H1 (cell line): ENCODE measurements at regions not wholly inside any gene's neighbourhood (a gene's known extent, or its start where the extent isn't known, plus 50 kb on each side); places are given as distances from the start of the nearest gene placed in this dataset.
A peak's percentile ranks its signal among the peaks of the same experiment; 100 is the strongest.

ENCODE experiments used
- CTCF ChIA-PET: fragments of 300-600 bp; sonication (Branson Sonifier 250); formaldehyde crosslinking; loops from one replicate; lab custom pipeline; 2021; ENCODE audit not compliant: partially characterized antibody; lab: Charles Lee
- POLR2A ChIA-PET: fragments of 300-600 bp; sonication (Branson Sonifier 250); formaldehyde crosslinking; loops from one replicate; lab custom pipeline; 2021; ENCODE audit warnings: inconsistent platforms; ENCODE audit not compliant: partially characterized antibody; lab: Charles Lee
- DNase-seq, 2 experiments: peaks; one replicate each; pipeline versions ENCODE4 v3.0.0 to v3.0.0-alpha.2; 2010 to 2022; ENCODE audit warnings: low spot score in 2 of 2, low read depth in 1 of 2, mixed read lengths in 1 of 2
- FAIRE-seq: peaks from 2 replicates; lab custom pipeline; 2011; peaks lifted over from hg19 to GRCh38; lab: Jason Lieb, UNC
- H2AFZ ChIP-seq: 2 replicates; pipeline ENCODE4 v1.8.1; 2012; ENCODE audit warnings: low read length, inconsistent platforms
- H2AK5ac ChIP-seq: 2 replicates; pipeline ENCODE4 v1.6.1; 2013; ENCODE audit warnings: low read depth, low read length
- H2BK120ac ChIP-seq: replicated peaks from 2 replicates; pipeline ENCODE3; 2013; ENCODE audit warnings: low read depth, low read length, inconsistent platforms
- H2BK12ac ChIP-seq: 2 replicates; pipeline ENCODE4 v1.6.1; 2013; ENCODE audit warnings: low read depth, low read length
- H2BK15ac ChIP-seq: 2 replicates; pipeline ENCODE4 v1.6.1; 2013; ENCODE audit warnings: low read length
- H2BK20ac ChIP-seq: 2 replicates; pipeline ENCODE4 v1.6.1; 2013; ENCODE audit warnings: low read length
- H2BK5ac ChIP-seq: 2 replicates; pipeline ENCODE4 v1.6.1; 2013; ENCODE audit warnings: low read depth, low read length
- H3K14ac ChIP-seq: 2 replicates; pipeline ENCODE4 v1.6.1; 2013; ENCODE audit warnings: inconsistent platforms; ENCODE audit not compliant: insufficient read length
- H3K18ac ChIP-seq: 2 replicates; pipeline ENCODE4 v1.6.1; 2013; ENCODE audit warnings: low read length; ENCODE audit errors: extremely low read depth
- H3K23ac ChIP-seq: 2 replicates; pipeline ENCODE4 v1.6.1; 2013; ENCODE audit warnings: inconsistent platforms; ENCODE audit not compliant: insufficient read length
- H3K23me2 ChIP-seq: 2 replicates; pipeline ENCODE4 v1.6.1; 2013; ENCODE audit warnings: low read depth, low read length
- H3K27ac ChIP-seq: 2 replicates; pipeline ENCODE4 v1.6.1; 2011; ENCODE audit warnings: low read depth, low read length, inconsistent platforms
- H3K27me3 ChIP-seq, 4 experiments: replicated peaks in 1 of 4; 1 replicate in 1 of 4; 2 replicates in 3 of 4; pipeline versions ENCODE4 v1.6.1 to v1.8.1; 2011 to 2013; ENCODE audit warnings: low read length in 3 of 4, mild to moderate bottlenecking in 3 of 4, inconsistent platforms in 2 of 4, mixed read lengths in 2 of 4, moderate library complexity in 1 of 4; ENCODE audit not compliant: control insufficient read depth in 3 of 4, insufficient read depth in 3 of 4; ENCODE audit errors: extremely low read depth in 1 of 4
- H3K36me3 ChIP-seq, 4 experiments: 2 replicates each; pipeline versions ENCODE4 v1.6.1 to v1.8.1; 2011 to 2013; ENCODE audit warnings: mild to moderate bottlenecking in 4 of 4, low read length in 3 of 4, moderate library complexity in 2 of 4, control low read depth in 1 of 4, inconsistent platforms in 1 of 4; ENCODE audit not compliant: insufficient read depth in 4 of 4, control insufficient read depth in 2 of 4
- H3K4ac ChIP-seq: replicated peaks from 2 replicates; pipeline ENCODE3; 2013; ENCODE audit warnings: low read length, low read depth, mixed read lengths, inconsistent platforms; ENCODE audit not compliant: insufficient read length
- H3K4me1 ChIP-seq, 4 experiments: replicated peaks in 1 of 4; 1 replicate in 1 of 4; 2 replicates in 3 of 4; pipeline versions ENCODE4 v1.6.1 to v1.8.1; 2011 to 2013; ENCODE audit warnings: low read length in 3 of 4, inconsistent platforms in 2 of 4, mixed read lengths in 1 of 4; ENCODE audit not compliant: insufficient read depth in 4 of 4, control insufficient read depth in 3 of 4
- H3K4me2 ChIP-seq, 2 experiments: 2 replicates each; pipeline versions ENCODE4 v1.6.1 to v1.8.1; 2011 to 2013; ENCODE audit warnings: low read depth in 2 of 2, low read length in 2 of 2, control low read depth in 1 of 2, inconsistent platforms in 1 of 2, mild to moderate bottlenecking in 1 of 2; ENCODE audit not compliant: insufficient read depth in 1 of 2
- H3K4me3 ChIP-seq, 4 experiments: fragments of 200-600, 300-600 bp in 1 of 4; sonication (generic), shearing (Covaris generic), sonication (Bioruptor Twin) in 1 of 4; 2 replicates each; pipeline versions ENCODE4 v1.5.1 to v1.8.1; 2011 to 2016; ENCODE audit warnings: low read length in 4 of 4, low read depth in 3 of 4, control low read depth in 2 of 4, inconsistent platforms in 2 of 4, mild to moderate bottlenecking in 2 of 4, mixed read lengths in 1 of 4, moderate library complexity in 1 of 4; ENCODE audit not compliant: insufficient read depth in 2 of 4; ENCODE audit errors: extremely low read depth in 1 of 4
- H3K56ac ChIP-seq: replicated peaks from 2 replicates; pipeline ENCODE3; 2013; ENCODE audit warnings: low read depth, mild to moderate bottlenecking, mixed read lengths, low read length, inconsistent platforms; ENCODE audit not compliant: insufficient read length
- H3K79me1 ChIP-seq: 2 replicates; pipeline ENCODE4 v1.6.1; 2013; ENCODE audit warnings: low read depth, low read length, control low read depth
- H3K79me2 ChIP-seq, 2 experiments: 2 replicates each; pipeline versions ENCODE4 v1.6.1 to v1.8.1; 2012 to 2013; ENCODE audit warnings: low read length in 2 of 2, mild to moderate bottlenecking in 2 of 2, inconsistent platforms in 1 of 2; ENCODE audit not compliant: insufficient read depth in 2 of 2, control insufficient read depth in 1 of 2
- H3K9ac ChIP-seq, 4 experiments: replicated peaks in 1 of 4; 1 replicate in 1 of 4; 2 replicates in 3 of 4; pipeline versions ENCODE4 v1.6.1 to v1.8.1; 2011 to 2013; ENCODE audit warnings: low read depth in 3 of 4, low read length in 3 of 4, control low read depth in 2 of 4, mild to moderate bottlenecking in 2 of 4, moderate library complexity in 2 of 4, inconsistent platforms in 1 of 4; ENCODE audit errors: extremely low read depth in 1 of 4
- H3K9me3 ChIP-seq, 2 experiments: 2 replicates each; pipeline versions ENCODE4 v1.6.1 to v1.8.1; 2012 to 2013; ENCODE audit warnings: mild to moderate bottlenecking in 2 of 2, moderate library complexity in 2 of 2, control low read depth in 1 of 2, inconsistent platforms in 1 of 2, low read depth in 1 of 2, low read length in 1 of 2, mixed read lengths in 1 of 2; ENCODE audit not compliant: insufficient read depth in 2 of 2
- H4K20me1 ChIP-seq, 2 experiments: replicated peaks in 1 of 2; 2 replicates each; pipeline versions ENCODE3 to v1.8.1; 2011 to 2013; ENCODE audit warnings: inconsistent platforms in 2 of 2, low read length in 2 of 2, mild to moderate bottlenecking in 1 of 2; ENCODE audit not compliant: insufficient read depth in 2 of 2, control insufficient read depth in 1 of 2
- H4K5ac ChIP-seq: 2 replicates; pipeline ENCODE4 v1.6.1; 2013; ENCODE audit warnings: low read length, low read depth, mixed read lengths, inconsistent platforms; ENCODE audit not compliant: insufficient read length
- H4K8ac ChIP-seq: 2 replicates; pipeline ENCODE4 v1.8.0; 2013; ENCODE audit warnings: mild to moderate bottlenecking, moderate library complexity, low read length, inconsistent platforms; ENCODE audit not compliant: insufficient read depth; ENCODE audit errors: extremely low read depth
- H4K91ac ChIP-seq: replicated peaks from 2 replicates; pipeline ENCODE3; 2013; ENCODE audit warnings: low read length, mixed read lengths, inconsistent platforms; ENCODE audit not compliant: insufficient read length
- E2F6 ChIP-seq: IDR thresholded peaks from 2 replicates; pipeline ENCODE4 v1.6.1; 2012; ENCODE audit warnings: inconsistent platforms
- EZH2 ChIP-seq: fragments of 200-600 bp; sonication (generic); IDR thresholded peaks from 2 replicates; pipeline ENCODE4 v1.7.1; 2012; ENCODE audit warnings: low read depth, mild to moderate bottlenecking, moderate library complexity, low read length, inconsistent platforms; ENCODE audit not compliant: severe bottlenecking
- HDAC6 ChIP-seq: IDR thresholded peaks from one replicate; pipeline ENCODE4 v1.7.1; 2012; ENCODE audit warnings: low read depth, mild to moderate bottlenecking, inconsistent platforms, low read length, moderate library complexity
- PHF8 ChIP-seq: fragments of 200-600 bp; sonication (generic); conservative IDR thresholded peaks from 2 replicates; pipeline ENCODE4 v1.7.1; 2012; ENCODE audit warnings: low read depth, mild to moderate bottlenecking, inconsistent platforms, low read length, moderate library complexity
- RXRA ChIP-seq: IDR thresholded peaks from 2 replicates; pipeline ENCODE4 v1.6.1; 2011; ENCODE audit warnings: low read depth, mild to moderate bottlenecking, low read length, moderate library complexity; ENCODE audit not compliant: insufficient read depth
- TAF1 ChIP-seq: IDR thresholded peaks from 2 replicates; pipeline ENCODE4 v1.6.1; 2011; ENCODE audit warnings: mild to moderate bottlenecking, low read depth, low read length
- WGBS, 2 experiments: shearing (Covaris generic) in 1 of 2; methylation state at CpG; one replicate each; pipeline versions ENCODE4 v1.1.6 to v1.1.7; 2013 to 2015; ENCODE audit warnings: low lambda C conversion rate in 2 of 2, mixed read lengths in 2 of 2, inconsistent platforms in 1 of 2, low coverage in 1 of 2, missing lambda C conversion rate in 1 of 2; ENCODE audit not compliant: insufficient replicate concordance in 2 of 2, insufficient coverage in 1 of 2, insufficient read length in 1 of 2; ENCODE audit errors: extremely low coverage in 1 of 2, missing lambda C conversion rate in 1 of 2; 5-methylcytosine and 5-hydroxymethylcytosine counted together

- no peak overlapping the region for H4K5ac ChIP-seq
- no peak overlapping the region for H3K9ac ChIP-seq
- H2AFZ ChIP-seq: no peak overlapping the region
- no peaks in the 10 kb centered on the region for H3K23me2 ChIP-seq
- DNase-seq: no peak
- H3K27ac ChIP-seq: no peak overlapping the region
- H2BK120ac ChIP-seq: no peak overlapping the region
- WGBS, 2 experiments: 97% methylated on average over 2 of the region's 2 CpGs; no CpG with 5 or more reads in 1 of the 2 experiments
- H4K91ac ChIP-seq: no peak overlapping the region
- no peak overlapping the region for H2BK20ac ChIP-seq
- H2BK5ac ChIP-seq: no peak overlapping the region
- H3K18ac ChIP-seq: no peak overlapping the region
- H4K8ac ChIP-seq: no peak overlapping the region
- no peak overlapping the region for H3K23ac ChIP-seq
- no peaks in the 10 kb centered on the region for H3K79me1 ChIP-seq
- H3K27me3 ChIP-seq: no peaks in the 10 kb centered on the region
- H3K79me2 ChIP-seq: no peaks in the 10 kb centered on the region
- H3K4me1 ChIP-seq: no peaks in the 10 kb centered on the region
- no peak overlapping the region for H3K4me3 ChIP-seq
- no peaks in the 10 kb centered on the region for H3K9me3 ChIP-seq
- H3K14ac ChIP-seq: no peak overlapping the region
- H3K56ac ChIP-seq: no peak overlapping the region
- H2AK5ac ChIP-seq: no peak overlapping the region
- CTCF ChIA-PET: no interaction called here
- POLR2A ChIA-PET: no interaction called here
- no peak overlapping the region for H2BK12ac ChIP-seq
- H4K20me1 ChIP-seq: no peaks in the 10 kb centered on the region
- no peak overlapping the region for H3K4ac ChIP-seq
- TF ChIP-seq RXRA (no peak), EZH2 (no peak), E2F6 (no peak), PHF8 (no peak), TAF1 (no peak), HDAC6 (no peak)
- TF ChIP-seq, all 59 proteins: peak for 0
- Histone ChIP-seq H2BK15ac (no peak overlapping the region), H3K36me3 (no peaks in the 10 kb centered on the region), H3K4me2 (no peak overlapping the region)
- FAIRE-seq: peak; percentile 19
Measured at GRCh38 chr11:24267014-24267413, 229.8 kb upstream of the LUZP2 start.
